Liver (tissue), 8 donors: ENCODE measurements at regions not wholly inside any gene's neighbourhood (a gene's known extent, or its start where the extent isn't known, plus 50 kb on each side); places are given as distances from the start of the nearest gene placed in this dataset.

ENCODE experiments used
- DNase-seq: peaks from one replicate; pipeline ENCODE4 v3.0.0-alpha.2; 2017; ENCODE audit warnings: low spot score
- H3K27ac ChIP-seq, 2 donors: one replicate each; pipeline ENCODE4 v1.7.0; 2013; ENCODE audit warnings: inconsistent platforms in 2 of 2, low read length in 2 of 2, control low read depth in 1 of 2, low read depth in 1 of 2, mild to moderate bottlenecking in 1 of 2
- H3K27me3 ChIP-seq, 4 donors: one replicate each; pipeline versions ENCODE4 v1.6.1 to v1.7.0; 2013; ENCODE audit warnings: low read length in 3 of 4, inconsistent platforms in 1 of 4, mild to moderate bottlenecking in 1 of 4, moderate library complexity in 1 of 4; ENCODE audit not compliant: control insufficient read depth in 4 of 4, insufficient read depth in 4 of 4
- H3K36me3 ChIP-seq, 4 donors: one replicate each; pipeline versions ENCODE4 v1.6.1 to v1.7.0; 2013; ENCODE audit warnings: low read length in 3 of 4, mild to moderate bottlenecking in 3 of 4, low read depth in 1 of 4, moderate library complexity in 1 of 4; ENCODE audit not compliant: control insufficient read depth in 4 of 4, insufficient read depth in 3 of 4
- H3K4me1 ChIP-seq, 4 donors: one replicate each; pipeline versions ENCODE4 v1.6.1 to v1.7.0; 2013; ENCODE audit warnings: low read length in 3 of 4, mild to moderate bottlenecking in 3 of 4, moderate library complexity in 1 of 4; ENCODE audit not compliant: control insufficient read depth in 4 of 4, insufficient read depth in 4 of 4
- H3K4me3 ChIP-seq, 3 donors: one replicate each; pipeline versions ENCODE4 v1.6.1 to v1.7.0; 2013; ENCODE audit warnings: low read length in 3 of 3, control low read depth in 1 of 3, low read depth in 1 of 3, mild to moderate bottlenecking in 1 of 3
- H3K9ac ChIP-seq, 2 donors: one replicate each; pipeline ENCODE4 v1.7.0; 2013; ENCODE audit warnings: low read length in 2 of 2, mild to moderate bottlenecking in 2 of 2, moderate library complexity in 2 of 2, control low read depth in 1 of 2, low read depth in 1 of 2
- H3K9me3 ChIP-seq, 4 donors: one replicate each; pipeline versions ENCODE4 v1.6.1 to v1.7.0; 2013; ENCODE audit warnings: low read length in 3 of 4; ENCODE audit not compliant: control insufficient read depth in 4 of 4
- CTCF ChIP-seq: fragments of 150-350 bp; IDR thresholded peaks from 2 replicates; pipeline ENCODE4 v1.5.1; 2017; ENCODE audit warnings: improper control_type of control experiment, low read depth, low read length; ENCODE audit not compliant: missing input control
- FOXA1 ChIP-seq: IDR thresholded peaks from 2 replicates; pipeline ENCODE4 v1.6.1; 2016; ENCODE audit warnings: antibody characterized with exemption
- GABPA ChIP-seq, 2 donors: IDR thresholded peaks in 1 of 2; conservative IDR thresholded peaks in 1 of 2; 2 replicates each; pipeline ENCODE4 v1.6.1; 2016; ENCODE audit warnings: antibody characterized with exemption in 2 of 2, mild to moderate bottlenecking in 1 of 2, moderate library complexity in 1 of 2
- MAX ChIP-seq: IDR thresholded peaks from 2 replicates; pipeline ENCODE4 v1.6.1; 2016; ENCODE audit warnings: antibody characterized with exemption
- RAD21 ChIP-seq, 2 donors: IDR thresholded peaks; 2 replicates each; pipeline ENCODE4 v1.6.1; 2016; ENCODE audit warnings: antibody characterized with exemption in 2 of 2, mild to moderate bottlenecking in 2 of 2
- REST ChIP-seq: IDR thresholded peaks from 2 replicates; pipeline ENCODE4 v1.6.1; 2016; ENCODE audit warnings: antibody characterized with exemption, mild to moderate bottlenecking
- TAF1 ChIP-seq: conservative IDR thresholded peaks from 2 replicates; pipeline ENCODE4 v1.6.1; 2016; ENCODE audit warnings: antibody characterized with exemption, mild to moderate bottlenecking
- YY1 ChIP-seq: IDR thresholded peaks from 2 replicates; pipeline ENCODE4 v1.6.1; 2016; ENCODE audit warnings: antibody characterized with exemption, mild to moderate bottlenecking
- WGBS: extraction: QIAGEN DNeasy Blood & Tissue Kit; methylation state at CpG from one replicate; pipeline ENCODE4 v1.1.7; 2013; 5-methylcytosine and 5-hydroxymethylcytosine counted together
- donor health status: healthy.
- donor health status: healthy.
- donor health status: healthy.
- donor health status: healthy.
- donor health status: healthy.

- Histone ChIP-seq H3K4me1 (no peaks in the 10 kb centered on the region), H3K4me3 (no peak overlapping the region), H3K27ac (no peak overlapping the region), H3K9ac (no peak overlapping the region), H3K36me3 (no peaks in the 10 kb centered on the region), H3K27me3 (no peaks in the 10 kb centered on the region), H3K9me3 (no peaks in the 10 kb centered on the region)
- no peak for DNase-seq
- WGBS: 47% methylated on average over 2 of the region's 2 CpGs
- no peak for TF ChIP-seq YY1
- TF ChIP-seq MAX: no peak
- no peak for TF ChIP-seq REST
- TF ChIP-seq GABPA (IDR thresholded peaks at IDR 0.05 in 1 of 2, conservative IDR thresholded peaks at IDR 0.05 in 1 of 2): no peak
Observed at GRCh38 chr4:134911941-134912340, 710.4 kb upstream of the PABPC4L start.

- H3K36me3 ChIP-seq: no peaks in the 10 kb centered on the region
- no peaks in the 10 kb centered on the region for H3K27me3 ChIP-seq
- H3K9me3 ChIP-seq: no peaks in the 10 kb centered on the region
- H3K4me1 ChIP-seq: no peaks in the 10 kb centered on the region
- H3K27ac ChIP-seq: no peak overlapping the region
- no peak overlapping the region for H3K4me3 ChIP-seq
- peak; percentile 46 to 53 for TF ChIP-seq RAD21 (IDR thresholded peaks at IDR 0.05)
- TF ChIP-seq TAF1: no peak
- TF ChIP-seq GABPA (IDR thresholded peaks at IDR 0.05 in 1 of 2, conservative IDR thresholded peaks at IDR 0.05 in 1 of 2): no peak
- no peak overlapping the region for H3K9ac ChIP-seq
- DNase-seq: no peak
- WGBS: 46% methylated on average over 2 of the region's 2 CpGs
Observed at GRCh38 chr4:134906404-134907023, 704.9 kb upstream of the PABPC4L start.

GRCh38 chr4:134905061-134905460, 703.5 kb upstream of the PABPC4L start:
- no peak for DNase-seq
- Histone ChIP-seq H3K36me3 (no peaks in the 10 kb centered on the region), H3K9ac (no peak overlapping the region), H3K9me3 (no peaks in the 10 kb centered on the region), H3K27ac (no peak overlapping the region), H3K27me3 (no peaks in the 10 kb centered on the region), H3K4me3 (no peak overlapping the region), H3K4me1 (no peaks in the 10 kb centered on the region)
- no peak for TF ChIP-seq CTCF
- TF ChIP-seq FOXA1: no peak
- no peak for TF ChIP-seq GABPA (IDR thresholded peaks at IDR 0.05 in 1 of 2, conservative IDR thresholded peaks at IDR 0.05 in 1 of 2)
- WGBS: 68% methylated on average over 1 of the region's 1 CpG
